ENCODE measurements at regions not wholly inside any gene's neighbourhood (a gene's known extent, or its start where the extent isn't known, plus 50 kb on each side); places are given as distances from the start of the nearest gene placed in this dataset.

DNA sequence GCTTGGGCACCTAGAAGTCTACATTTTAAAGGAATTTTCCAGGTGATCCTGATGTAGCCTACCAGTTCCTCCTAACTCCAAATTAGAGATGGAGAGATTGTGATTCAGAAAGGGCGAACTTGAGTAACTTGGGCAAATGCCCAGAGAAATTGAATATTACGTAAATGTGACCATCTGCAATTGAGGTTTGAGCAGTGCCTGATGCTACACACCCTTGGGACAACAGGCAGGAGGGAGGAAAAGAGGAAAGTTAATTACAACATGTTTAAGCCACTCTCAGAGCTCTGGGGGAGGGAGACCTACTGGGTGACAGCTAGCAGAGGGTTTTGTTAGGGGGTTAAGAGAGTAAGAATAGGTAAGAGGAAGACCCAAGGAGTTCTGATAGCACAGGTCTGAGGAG lies 208.9 kb downstream of the LPIN1 start:
- ATAC-seq (no peak), DNase-seq (ENCODE audit: low read depth, low spot score) (no peak)
- Histone ChIP-seq H2AFZ (ENCODE audit: low read depth, low read length, poor library complexity, severe bottlenecking) (no peak overlapping the region), H3K4me2 (ENCODE audit: low read length) (no peak overlapping the region), H4K20me1 (ENCODE audit: insufficient read depth) (no peaks in the 10 kb centered on the region), H3K9ac (ENCODE audit: low read length) (no peak overlapping the region), H3K9me2 (ENCODE audit: insufficient read depth) (no peaks in the 10 kb centered on the region), H3K79me2 (ENCODE audit: insufficient read depth, low read length) (no peaks in the 10 kb centered on the region), H3K36me3 (ENCODE audit: control insufficient read depth in 1 of 2, insufficient read depth in 2 of 2, low read length in 2 of 2) (no peaks in the 10 kb centered on the region), H3K4me3 (replicated peaks in 1 of 2; ENCODE audit: low read depth in 1 of 2, low read length in 2 of 2) (no peak overlapping the region), H3K27me3 (ENCODE audit: insufficient read depth, low read length) (no peaks in the 10 kb centered on the region), H3K27ac (ENCODE audit: low read depth, low read length) (no peak overlapping the region), H3K9me3 (ENCODE audit: control insufficient read depth in 1 of 2, insufficient read depth in 1 of 2, low read depth in 1 of 2, low read length in 2 of 2) (no peaks in the 10 kb centered on the region), H3K4me1 (ENCODE audit: control insufficient read depth in 1 of 2, insufficient read depth in 2 of 2, low read length in 2 of 2) (no peaks in the 10 kb centered on the region)
- TF ChIP-seq POLR2AphosphoS5 (IDR thresholded peaks at IDR 0.05; ENCODE audit: low read depth, low read length) (no peak), SRF (IDR thresholded peaks at IDR 0.05; ENCODE audit: low read depth) (no peak)
- no TSS peak for BruUV-seq (replicated peaks)
- RAD21 ChIA-PET (ENCODE audit: low non-redundant PET in 1 of 2, low total read pairs in 2 of 2, uncharacterized antibody in 2 of 2, unreplicated experiment in 2 of 2) = no interaction called here
- intact Hi-C loops (cut with micrococcal nuclease) = no loop called here
- POLR2A ChIA-PET = no interaction called here
- CTCF ChIA-PET = no interaction called here

DNA sequence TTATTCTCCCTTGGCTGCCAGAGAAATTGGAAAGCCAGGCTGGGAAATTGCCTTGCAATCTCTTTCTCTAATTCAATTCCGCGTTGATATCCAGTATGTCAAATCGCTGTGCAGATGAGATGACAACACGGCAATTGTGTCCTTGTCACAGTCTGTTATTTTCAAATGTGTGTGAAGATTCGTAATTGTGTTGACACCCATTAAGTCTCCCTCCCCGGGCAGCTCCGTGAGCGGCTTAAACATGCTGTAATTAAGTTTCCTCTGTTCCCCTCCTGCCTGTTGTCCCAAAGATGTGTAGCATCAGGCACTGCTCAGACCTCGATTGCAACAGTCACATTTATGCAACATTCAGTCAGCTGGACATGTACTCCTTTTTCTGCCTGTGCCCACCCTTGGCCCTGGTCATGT lies 209.5 kb downstream of the LPIN1 start:
- intact Hi-C loops (cut with micrococcal nuclease) = no loop called here
- H3K4me1 ChIP-seq (ENCODE audit: control insufficient read depth in 1 of 2, insufficient read depth in 2 of 2, low read length in 2 of 2) = no peaks in the 10 kb centered on the region
- H3K4me2 ChIP-seq (ENCODE audit: low read length) = no peak overlapping the region
- H3K9ac ChIP-seq (ENCODE audit: low read length) = no peak overlapping the region
- no peak overlapping the region for H3K4me3 ChIP-seq (replicated peaks in 1 of 2; ENCODE audit: low read depth in 1 of 2, low read length in 2 of 2)
- DNase-seq (ENCODE audit: low read depth, low spot score) = no peak
- BruUV-seq (replicated peaks) = no TSS peak
- H3K27me3 ChIP-seq (ENCODE audit: insufficient read depth, low read length) = no peaks in the 10 kb centered on the region
- no peaks in the 10 kb centered on the region for H3K9me3 ChIP-seq (ENCODE audit: control insufficient read depth in 1 of 2, insufficient read depth in 1 of 2, low read depth in 1 of 2, low read length in 2 of 2)
- CTCF ChIA-PET = no interaction called here
- H3K27ac ChIP-seq (ENCODE audit: low read depth, low read length) = no peak overlapping the region
- no peaks in the 10 kb centered on the region for H3K79me2 ChIP-seq (ENCODE audit: insufficient read depth, low read length)
- no peak for ATAC-seq
- POLR2A ChIA-PET = no interaction called here
- RAD21 ChIA-PET (ENCODE audit: low non-redundant PET in 1 of 2, low total read pairs in 2 of 2, uncharacterized antibody in 2 of 2, unreplicated experiment in 2 of 2) = no interaction called here
- H2AFZ ChIP-seq (ENCODE audit: low read depth, low read length, poor library complexity, severe bottlenecking) = no peak overlapping the region
- H4K20me1 ChIP-seq (ENCODE audit: insufficient read depth) = no peaks in the 10 kb centered on the region
- H3K36me3 ChIP-seq (ENCODE audit: control insufficient read depth in 1 of 2, insufficient read depth in 2 of 2, low read length in 2 of 2) = no peaks in the 10 kb centered on the region
- no peaks in the 10 kb centered on the region for H3K9me2 ChIP-seq (ENCODE audit: insufficient read depth)
- TF ChIP-seq, protein P1, sequence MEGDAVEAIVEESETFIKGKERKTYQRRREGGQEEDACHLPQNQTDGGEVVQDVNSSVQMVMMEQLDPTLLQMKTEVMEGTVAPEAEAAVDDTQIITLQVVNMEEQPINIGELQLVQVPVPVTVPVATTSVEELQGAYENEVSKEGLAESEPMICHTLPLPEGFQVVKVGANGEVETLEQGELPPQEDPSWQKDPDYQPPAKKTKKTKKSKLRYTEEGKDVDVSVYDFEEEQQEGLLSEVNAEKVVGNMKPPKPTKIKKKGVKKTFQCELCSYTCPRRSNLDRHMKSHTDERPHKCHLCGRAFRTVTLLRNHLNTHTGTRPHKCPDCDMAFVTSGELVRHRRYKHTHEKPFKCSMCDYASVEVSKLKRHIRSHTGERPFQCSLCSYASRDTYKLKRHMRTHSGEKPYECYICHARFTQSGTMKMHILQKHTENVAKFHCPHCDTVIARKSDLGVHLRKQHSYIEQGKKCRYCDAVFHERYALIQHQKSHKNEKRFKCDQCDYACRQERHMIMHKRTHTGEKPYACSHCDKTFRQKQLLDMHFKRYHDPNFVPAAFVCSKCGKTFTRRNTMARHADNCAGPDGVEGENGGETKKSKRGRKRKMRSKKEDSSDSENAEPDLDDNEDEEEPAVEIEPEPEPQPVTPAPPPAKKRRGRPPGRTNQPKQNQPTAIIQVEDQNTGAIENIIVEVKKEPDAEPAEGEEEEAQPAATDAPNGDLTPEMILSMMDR (IDR thresholded peaks at IDR 0.05 in 2 of 3, conservative IDR thresholded peaks at IDR 0.05 in 1 of 3; ENCODE audit: borderline replicate concordance in 1 of 3, insufficient read depth in 1 of 3, low read depth in 2 of 3, low read length in 2 of 3) = no peak
- no peak for TF ChIP-seq CEBPB (IDR thresholded peaks at IDR 0.05; ENCODE audit: low read depth)
- no peak for TF ChIP-seq EZH2 (IDR thresholded peaks at IDR 0.05)
- TF ChIP-seq SRF (IDR thresholded peaks at IDR 0.05; ENCODE audit: low read depth) = no peak
- no peak for TF ChIP-seq EGR1 (IDR thresholded peaks at IDR 0.05; ENCODE audit: low read depth)
- no peak for TF ChIP-seq TCF7L2 (IDR thresholded peaks at IDR 0.05; ENCODE audit: borderline replicate concordance, extremely low read depth, insufficient read depth, insufficient read length)
- TF ChIP-seq ZNF274 (IDR thresholded peaks at IDR 0.05; ENCODE audit: low read depth, low read length) = no peak
- TF ChIP-seq ATF3 (IDR thresholded peaks at IDR 0.05) = no peak
- no peak for TF ChIP-seq RAD21 (IDR thresholded peaks at IDR 0.05; ENCODE audit: low read depth)
- no peak for TF ChIP-seq FOSL1 (IDR thresholded peaks at IDR 0.05; ENCODE audit: low read depth)
- no peak for TF ChIP-seq SP1 (IDR thresholded peaks at IDR 0.05; ENCODE audit: low read depth)
- TF ChIP-seq JUND (IDR thresholded peaks at IDR 0.05) = no peak
- TF ChIP-seq REST (IDR thresholded peaks at IDR 0.05; ENCODE audit: low read depth) = no peak
- TF ChIP-seq ZFX (IDR thresholded peaks at IDR 0.05) = no peak
- TF ChIP-seq EZH2phosphoT487 (IDR thresholded peaks at IDR 0.05; ENCODE audit: borderline replicate concordance) = no peak
